ENCODE measurements at regions not wholly inside any gene's neighbourhood (a gene's known extent, or its start where the extent isn't known, plus 50 kb on each side); places are given as distances from the start of the nearest gene placed in this dataset.

- TF ChIP-seq, protein P1, sequence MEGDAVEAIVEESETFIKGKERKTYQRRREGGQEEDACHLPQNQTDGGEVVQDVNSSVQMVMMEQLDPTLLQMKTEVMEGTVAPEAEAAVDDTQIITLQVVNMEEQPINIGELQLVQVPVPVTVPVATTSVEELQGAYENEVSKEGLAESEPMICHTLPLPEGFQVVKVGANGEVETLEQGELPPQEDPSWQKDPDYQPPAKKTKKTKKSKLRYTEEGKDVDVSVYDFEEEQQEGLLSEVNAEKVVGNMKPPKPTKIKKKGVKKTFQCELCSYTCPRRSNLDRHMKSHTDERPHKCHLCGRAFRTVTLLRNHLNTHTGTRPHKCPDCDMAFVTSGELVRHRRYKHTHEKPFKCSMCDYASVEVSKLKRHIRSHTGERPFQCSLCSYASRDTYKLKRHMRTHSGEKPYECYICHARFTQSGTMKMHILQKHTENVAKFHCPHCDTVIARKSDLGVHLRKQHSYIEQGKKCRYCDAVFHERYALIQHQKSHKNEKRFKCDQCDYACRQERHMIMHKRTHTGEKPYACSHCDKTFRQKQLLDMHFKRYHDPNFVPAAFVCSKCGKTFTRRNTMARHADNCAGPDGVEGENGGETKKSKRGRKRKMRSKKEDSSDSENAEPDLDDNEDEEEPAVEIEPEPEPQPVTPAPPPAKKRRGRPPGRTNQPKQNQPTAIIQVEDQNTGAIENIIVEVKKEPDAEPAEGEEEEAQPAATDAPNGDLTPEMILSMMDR (IDR thresholded peaks at IDR 0.05): no peak
- TF ChIP-seq POLR2A (IDR thresholded peaks at IDR 0.05): no peak
Measured at GRCh38 chr14:55789406-55789805, 209.4 kb downstream of the KTN1 start.
